GM21717 (cell line): ENCODE measurements at regions not wholly inside any gene's neighbourhood (a gene's known extent, or its start where the extent isn't known, plus 50 kb on each side); places are given as distances from the start of the nearest gene placed in this dataset.
A peak's percentile ranks its signal among the peaks of the same experiment; 100 is the strongest.

ENCODE experiments used
- ATAC-seq: cut with Tn5 transposase; IDR thresholded peaks from one replicate; pipeline ENCODE4 v1.9.1; 2021; ENCODE audit warnings: mild to moderate bottlenecking, moderate library complexity; ENCODE audit not compliant: unreplicated experiment

DNA sequence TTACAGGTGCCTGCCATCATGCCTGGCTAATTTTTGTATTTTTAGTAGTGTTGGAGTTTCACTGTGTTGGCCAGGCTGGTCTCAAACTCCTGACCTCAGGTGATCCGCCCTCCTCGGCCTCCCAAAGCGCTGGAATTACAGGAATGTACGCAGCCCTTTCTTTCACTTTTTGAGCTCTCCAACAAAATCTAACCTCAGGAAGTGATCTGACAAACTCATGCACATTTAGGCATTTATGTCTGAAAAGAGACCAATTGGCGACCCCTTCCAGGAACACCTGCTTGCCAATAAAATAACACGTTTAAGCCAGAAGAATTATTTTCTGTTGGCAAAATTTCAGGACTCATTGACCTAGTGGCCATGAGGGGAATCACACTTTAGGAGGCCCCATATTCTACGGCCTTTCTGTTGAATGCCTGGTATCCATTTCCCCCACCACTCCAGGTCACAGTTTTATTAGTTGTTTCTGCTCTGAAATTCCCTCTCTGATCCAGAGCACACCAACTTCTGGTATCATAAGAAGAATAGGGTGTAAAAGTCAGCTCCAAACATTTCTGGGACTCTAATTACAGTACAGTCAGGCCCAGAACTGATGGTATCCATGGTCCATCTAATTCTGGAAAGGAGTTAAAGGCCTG is 65.8 kb upstream of the FRMD4A start:
- no peak for ATAC-seq

DNA sequence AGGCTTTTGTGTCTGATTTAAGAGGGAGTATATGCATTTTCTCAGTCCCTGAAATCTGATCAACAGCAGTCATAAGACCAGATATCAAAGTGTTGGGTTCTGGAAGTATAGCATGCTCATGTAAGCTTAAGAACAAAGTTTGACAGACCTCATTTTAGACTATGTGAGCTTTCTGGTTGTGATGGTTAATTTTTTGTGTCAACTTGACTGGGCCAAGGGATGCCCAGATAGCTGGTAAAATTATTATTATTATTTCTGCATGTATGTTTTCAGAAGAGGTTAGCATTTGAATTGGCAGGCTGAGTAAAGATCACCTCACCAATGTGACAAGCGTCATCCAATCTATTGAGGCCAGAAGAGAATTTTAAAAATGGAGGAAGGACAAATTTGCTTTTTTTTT is 63.5 kb upstream of the FRMD4A start:
- no peak for ATAC-seq

DNA sequence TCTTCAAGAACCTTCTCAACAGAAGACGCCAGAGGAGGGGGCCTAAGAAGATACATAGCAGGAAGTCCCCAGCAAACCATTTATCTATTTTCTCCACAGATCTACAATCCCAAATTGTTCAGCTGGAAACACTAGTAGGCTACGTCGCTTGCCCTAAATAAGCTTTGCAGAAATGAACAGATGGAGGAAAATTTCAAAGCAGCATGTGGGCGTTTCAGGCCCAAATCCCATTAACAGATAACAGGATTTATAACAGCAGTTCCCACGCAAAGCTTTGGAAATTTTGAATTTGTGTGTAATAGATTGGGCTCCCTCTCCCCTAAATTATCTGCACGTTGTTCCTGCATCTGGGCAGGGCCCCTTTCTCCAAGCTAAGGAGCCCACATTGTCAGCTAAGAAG is 60.6 kb upstream of the FRMD4A start:
- ATAC-seq = no peak

DNA sequence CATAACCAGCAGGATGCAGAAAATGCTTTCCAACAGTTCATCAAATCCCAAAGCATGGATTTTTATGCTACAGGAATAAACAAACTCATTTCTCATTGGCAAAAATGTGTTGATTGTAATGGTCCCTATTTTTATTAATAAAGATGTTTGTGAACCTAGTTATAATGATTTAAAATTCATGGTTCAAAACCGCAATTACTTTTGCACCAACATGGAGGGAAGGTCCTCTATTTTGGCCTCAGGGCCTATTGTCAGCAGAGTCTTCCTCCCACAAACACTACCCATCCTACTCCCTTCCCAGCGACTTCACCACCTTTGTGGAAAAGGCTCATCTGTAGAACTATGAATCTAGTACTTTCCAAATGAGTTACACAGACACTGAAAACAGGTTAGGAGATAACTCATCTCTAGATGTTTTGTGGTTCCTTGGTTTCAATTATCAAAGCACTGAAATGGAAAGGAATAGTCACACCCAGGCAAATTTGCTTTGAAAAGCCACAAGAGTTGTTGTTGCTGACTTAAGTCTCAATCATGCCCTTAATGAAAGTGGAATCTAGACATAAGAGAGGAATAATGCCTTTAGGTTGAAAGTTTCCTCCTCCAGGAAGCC is 59.4 kb upstream of the FRMD4A start:
- peak; percentile 84 for ATAC-seq

DNA sequence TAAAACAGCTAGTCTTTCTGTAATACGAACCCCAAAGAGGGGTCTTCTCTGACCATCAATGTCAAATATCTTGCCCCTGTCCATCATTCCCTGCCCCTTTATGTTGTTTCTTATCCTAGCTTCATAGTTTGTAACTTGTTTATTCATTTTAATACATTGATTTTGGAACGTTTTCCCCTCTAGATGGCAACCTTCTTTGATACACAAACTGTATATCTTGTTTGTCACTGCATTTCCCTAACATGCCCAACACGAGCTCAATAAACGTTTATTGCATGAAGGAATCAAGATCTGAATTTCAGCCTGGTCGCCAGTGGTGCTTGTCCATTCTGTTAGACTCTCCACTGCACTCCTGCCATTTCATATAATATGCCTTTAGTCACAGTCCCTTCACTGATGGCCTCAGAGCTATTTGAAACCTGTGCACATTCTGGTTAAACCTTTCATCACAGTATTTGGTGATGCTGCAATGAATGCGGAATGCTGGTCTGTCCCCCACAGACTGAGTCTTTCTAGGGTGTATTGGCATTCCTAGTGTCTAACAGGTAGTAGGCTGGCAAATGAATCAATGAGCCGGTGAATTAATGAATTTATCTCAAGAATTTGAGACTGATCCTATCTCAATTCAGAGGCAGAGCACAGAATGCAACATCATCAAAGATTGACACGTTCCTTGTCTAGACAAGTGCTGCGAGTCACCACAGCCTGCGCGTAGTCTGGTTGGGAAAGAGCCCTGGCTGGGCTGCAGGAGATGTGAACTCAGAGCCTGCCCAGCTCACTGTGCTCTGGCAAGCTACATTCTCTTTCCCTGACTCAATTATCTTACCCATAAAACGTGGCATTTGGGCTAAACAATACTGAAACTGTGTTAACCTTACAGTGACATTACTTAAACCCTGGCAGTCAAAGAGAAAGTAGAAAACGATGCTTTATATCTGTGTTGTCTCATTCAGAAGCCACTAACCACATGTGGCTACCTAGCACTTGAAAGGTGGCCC is 55.2 kb upstream of the FRMD4A start:
- no peak for ATAC-seq

DNA sequence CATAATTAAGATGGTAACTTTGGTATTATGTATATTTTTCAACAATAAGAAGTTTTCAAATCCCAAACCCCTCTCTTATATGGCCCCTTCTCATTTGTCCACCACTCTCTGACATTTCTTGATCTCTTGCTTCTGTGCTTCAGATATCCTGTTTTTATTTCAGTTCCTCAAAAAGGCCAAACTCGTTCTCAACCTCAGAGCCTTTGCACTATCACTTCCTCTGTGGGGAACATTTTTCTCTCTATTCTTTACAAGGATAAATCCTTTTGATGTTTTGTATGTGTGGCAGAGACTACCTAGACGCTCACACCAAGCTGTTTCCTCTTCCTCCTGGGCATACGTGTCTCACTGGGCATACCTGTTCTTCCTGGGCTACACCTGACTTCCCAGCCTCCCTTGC is 54.2 kb upstream of the FRMD4A start:
- ATAC-seq = no peak

DNA sequence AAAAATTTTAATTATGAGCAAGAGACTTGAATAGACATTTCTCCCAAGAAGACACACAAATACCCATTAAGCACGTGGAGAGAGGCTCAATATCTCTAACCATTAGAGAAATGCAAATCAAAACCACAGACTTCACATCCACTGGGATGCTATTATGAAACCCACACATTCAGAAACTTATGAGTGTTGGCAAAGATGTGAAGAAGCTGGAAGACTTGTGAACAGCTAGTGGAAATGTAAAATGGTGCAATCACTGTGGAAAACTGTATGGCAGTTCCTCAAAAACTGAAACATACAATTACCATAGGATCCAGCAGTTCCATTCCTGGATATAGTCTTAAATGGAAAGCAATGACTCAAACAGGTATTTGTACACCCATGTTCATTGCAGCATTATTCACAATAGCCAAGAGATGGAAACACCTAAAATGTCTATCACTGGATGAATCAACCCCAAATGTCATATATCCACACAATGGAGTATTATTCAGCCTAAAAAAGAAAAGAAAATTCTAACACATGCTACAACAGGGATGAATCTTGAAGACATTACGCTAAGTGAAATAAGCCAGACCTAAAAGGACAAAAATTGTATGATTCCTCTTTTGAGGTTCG is 53.5 kb upstream of the FRMD4A start:
- no peak for ATAC-seq

DNA sequence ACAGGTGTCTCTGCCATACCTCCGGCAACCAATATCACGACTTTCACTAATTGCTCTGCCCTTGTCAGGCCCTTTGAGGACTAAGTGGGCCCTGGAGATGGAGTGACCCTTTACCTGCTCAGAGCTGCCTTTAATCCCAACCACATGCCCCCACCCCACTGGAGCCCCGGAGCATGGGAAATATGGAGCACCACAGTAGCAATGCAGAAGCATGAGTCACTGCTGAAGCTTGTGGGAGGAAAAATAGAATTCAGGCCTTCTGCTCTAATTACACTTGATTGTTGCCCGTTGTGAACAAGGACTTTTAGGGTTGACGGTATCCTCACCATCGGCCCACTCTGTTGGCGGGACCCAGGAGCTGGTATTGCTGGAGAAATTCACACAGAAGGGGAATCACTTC is 52.5 kb upstream of the FRMD4A start:
- ATAC-seq = no peak

DNA sequence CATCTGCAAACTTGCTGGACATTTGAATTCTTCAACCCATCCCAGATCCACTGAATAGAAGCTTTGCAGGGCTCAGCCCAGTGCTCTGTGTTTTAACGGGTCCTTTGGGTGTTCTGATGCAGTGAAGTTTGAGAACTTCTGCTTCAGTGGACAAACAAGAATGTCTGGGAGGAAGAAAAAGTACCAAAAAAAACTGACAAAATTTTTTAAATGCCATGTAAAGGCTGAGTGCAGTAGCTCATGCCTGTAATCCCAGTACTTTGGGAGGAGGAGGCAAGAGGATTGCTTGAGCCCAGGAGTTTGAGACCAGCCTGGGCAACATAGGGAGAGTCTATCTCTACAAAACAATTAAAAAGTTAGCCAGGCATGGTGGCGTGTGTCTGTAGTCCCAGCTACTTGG is 51.8 kb upstream of the FRMD4A start:
- no peak for ATAC-seq

DNA sequence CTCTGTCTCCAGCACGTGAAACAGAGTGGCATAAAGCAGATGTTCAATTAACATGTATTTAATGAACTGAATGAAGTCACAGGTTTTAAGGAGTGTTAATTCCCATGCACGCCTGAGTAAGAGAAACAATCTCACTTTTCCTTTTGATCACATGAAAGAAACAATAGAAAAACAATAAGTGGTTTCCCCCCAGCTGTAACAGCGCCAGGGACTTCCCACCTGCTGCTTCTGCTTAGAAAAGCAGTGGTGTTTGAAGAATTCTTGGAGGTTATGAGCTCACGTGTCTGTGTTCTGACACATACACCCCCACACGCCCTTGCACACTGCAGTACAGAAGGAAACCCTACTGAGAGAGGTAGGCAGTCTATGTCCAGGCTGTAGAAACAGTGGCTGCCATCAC is 51.3 kb upstream of the FRMD4A start:
- peak; percentile 69 for ATAC-seq

DNA sequence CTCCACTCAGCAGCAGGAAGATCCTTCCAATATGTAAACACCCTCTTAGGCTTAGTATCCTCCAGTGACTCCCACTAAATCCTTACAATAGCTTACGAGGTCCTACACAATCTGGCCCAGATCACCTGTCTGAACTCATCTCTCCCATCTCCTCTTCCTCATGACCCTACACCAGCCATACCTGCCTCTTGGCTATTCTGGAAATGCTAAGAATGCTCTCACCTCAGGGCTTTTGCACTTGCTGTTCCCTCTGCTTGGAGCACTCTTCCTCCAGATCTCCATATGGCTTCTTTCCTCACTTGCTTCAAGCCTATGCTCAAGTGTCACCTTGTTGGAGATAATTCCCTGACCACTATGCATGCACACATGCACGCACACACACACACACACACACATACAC is 50.8 kb upstream of the FRMD4A start:
- ATAC-seq = no peak

DNA sequence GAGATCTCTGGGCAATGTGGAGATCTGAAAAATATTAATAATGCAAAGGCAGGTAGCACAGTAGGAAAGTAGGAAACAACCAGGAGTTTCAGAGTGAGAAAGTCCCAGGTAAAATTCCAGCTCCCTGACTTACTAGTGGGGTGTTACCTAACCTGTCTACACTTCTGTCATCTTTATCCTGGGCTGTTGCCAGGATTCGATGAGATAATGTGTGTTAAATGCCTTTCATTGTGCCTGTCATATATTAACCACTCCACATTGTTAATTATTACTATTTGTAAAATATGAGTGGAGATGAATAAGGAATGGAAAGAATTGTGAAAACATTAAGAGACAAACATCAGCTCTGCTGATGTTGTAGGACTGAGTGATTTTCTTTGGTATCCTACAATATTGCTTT is 50.0 kb upstream of the FRMD4A start:
- ATAC-seq = no peak
